ENCODE measurements at regions not wholly inside any gene's neighbourhood (a gene's known extent, or its start where the extent isn't known, plus 50 kb on each side); places are given as distances from the start of the nearest gene placed in this dataset.
"Not testable (repeated sequence)": the region's sequence is repeated elsewhere in the genome, so short reads cannot be mapped to it uniquely, and the experiment has no call there.

- H3K4me1 ChIP-seq (ENCODE audit: control insufficient read depth in 2 of 2, insufficient read depth in 2 of 2, low read length in 2 of 2); H3K27ac ChIP-seq (ENCODE audit: low read length in 2 of 2); H3K27me3 Mint-ChIP-seq; H3K4me3 Mint-ChIP-seq; H3K4me2 ChIP-seq (replicated peaks; ENCODE audit: low read depth, low read length, poor library complexity, severe bottlenecking); H3K9me3 ChIP-seq (ENCODE audit: control extremely low read depth in 1 of 3, control insufficient read depth in 2 of 3, insufficient read depth in 1 of 3, low read length in 2 of 3); H2AFZ ChIP-seq (ENCODE audit: insufficient read depth, low read depth, low read length, poor library complexity, severe bottlenecking); CTCF ChIA-PET; H3K36me3 ChIP-seq (replicated peaks in 1 of 2; ENCODE audit: control extremely low read depth in 1 of 2, control insufficient read depth in 1 of 2, extremely low read depth in 1 of 2, insufficient read depth in 2 of 2, low read length in 1 of 2); H3K79me2 ChIP-seq (ENCODE audit: control insufficient read depth, insufficient read depth, low read length); H3K9me3 Mint-ChIP-seq (ENCODE audit: insufficient read depth); DNase-seq; H3K9ac ChIP-seq (ENCODE audit: low read length); intact Hi-C loops (cut with micrococcal nuclease); H3K27me3 ChIP-seq (replicated peaks in 1 of 4; ENCODE audit: control extremely low read depth in 1 of 4, control insufficient read depth in 3 of 4, insufficient read depth in 4 of 4, low read length in 3 of 4); POLR2A ChIA-PET; H3K4me3 ChIP-seq (ENCODE audit: control extremely low read depth in 1 of 5, extremely low read depth in 1 of 5, insufficient read depth in 1 of 5, low read depth in 2 of 5, low read length in 4 of 5); H3K27ac Mint-ChIP-seq; H3K4me1 Mint-ChIP-seq; H4K20me1 ChIP-seq (ENCODE audit: control insufficient read depth, insufficient read depth, low read length, poor library complexity, severe bottlenecking): not testable (repeated sequence)
- ATAC-seq (ENCODE audit: low read depth): peak; percentile 65
- no CpG with 5 or more reads among the region's 17 CpGs for WGBS (ENCODE audit: insufficient coverage)
Measured at GRCh38 chr21:8194042-8194441, 2327.3 kb upstream of the TPTE start.

DNA sequence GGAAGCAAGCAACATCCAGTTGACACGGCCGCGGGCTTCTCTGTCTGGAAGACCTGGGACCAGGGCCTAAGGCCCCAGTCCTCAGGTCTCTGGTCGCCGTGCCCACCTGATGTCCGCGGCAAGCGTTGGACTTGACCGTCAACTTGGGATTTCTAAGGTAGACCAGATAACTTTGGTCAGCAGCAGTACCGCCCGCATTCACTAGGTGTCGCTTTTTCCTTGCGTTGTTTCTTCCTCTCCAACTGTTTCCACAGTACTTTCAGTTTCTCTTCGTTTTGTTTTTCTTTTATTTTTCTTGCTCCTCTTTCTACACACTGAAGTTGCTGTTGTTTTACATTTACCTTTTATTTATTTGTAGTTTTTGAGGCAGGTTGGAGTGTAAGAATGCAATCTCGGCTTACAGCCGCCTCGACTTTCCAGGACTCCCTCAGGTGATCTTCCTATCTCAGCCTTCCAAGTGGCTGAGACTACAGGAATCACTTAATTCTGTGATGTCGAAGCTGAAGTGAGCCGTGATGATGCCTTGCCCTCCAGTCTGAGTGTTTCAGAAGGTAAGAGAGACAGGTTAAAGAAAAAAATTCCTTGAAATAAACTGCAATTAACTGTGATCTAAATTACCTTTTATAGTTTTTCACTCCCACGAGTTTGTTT is 2323.9 kb upstream of the TPTE start:
- H3K4me3 ChIP-seq (ENCODE audit: control extremely low read depth in 1 of 5, extremely low read depth in 1 of 5, insufficient read depth in 1 of 5, low read depth in 2 of 5, low read length in 4 of 5); H3K27me3 ChIP-seq (replicated peaks in 1 of 4; ENCODE audit: control extremely low read depth in 1 of 4, control insufficient read depth in 3 of 4, insufficient read depth in 4 of 4, low read length in 3 of 4); POLR2A ChIA-PET; H3K9me3 Mint-ChIP-seq (ENCODE audit: insufficient read depth); H3K27me3 Mint-ChIP-seq; H4K20me1 ChIP-seq (ENCODE audit: control insufficient read depth, insufficient read depth, low read length, poor library complexity, severe bottlenecking); H3K79me2 ChIP-seq (ENCODE audit: control insufficient read depth, insufficient read depth, low read length); H3K27ac Mint-ChIP-seq; intact Hi-C loops (cut with micrococcal nuclease); H2AFZ ChIP-seq (ENCODE audit: insufficient read depth, low read depth, low read length, poor library complexity, severe bottlenecking); H3K27ac ChIP-seq (ENCODE audit: low read length in 2 of 2); H3K4me3 Mint-ChIP-seq; H3K36me3 ChIP-seq (replicated peaks in 1 of 2; ENCODE audit: control extremely low read depth in 1 of 2, control insufficient read depth in 1 of 2, extremely low read depth in 1 of 2, insufficient read depth in 2 of 2, low read length in 1 of 2); H3K4me1 ChIP-seq (ENCODE audit: control insufficient read depth in 2 of 2, insufficient read depth in 2 of 2, low read length in 2 of 2); H3K4me2 ChIP-seq (replicated peaks; ENCODE audit: low read depth, low read length, poor library complexity, severe bottlenecking); H3K4me1 Mint-ChIP-seq; H3K9me3 ChIP-seq (ENCODE audit: control extremely low read depth in 1 of 3, control insufficient read depth in 2 of 3, insufficient read depth in 1 of 3, low read length in 2 of 3); CTCF ChIA-PET; DNase-seq; H3K9ac ChIP-seq (ENCODE audit: low read length): not testable (repeated sequence)
- ATAC-seq (ENCODE audit: low read depth): peak; percentile 75
- no CpG with 5 or more reads among the region's 20 CpGs for WGBS (ENCODE audit: insufficient coverage)

DNA sequence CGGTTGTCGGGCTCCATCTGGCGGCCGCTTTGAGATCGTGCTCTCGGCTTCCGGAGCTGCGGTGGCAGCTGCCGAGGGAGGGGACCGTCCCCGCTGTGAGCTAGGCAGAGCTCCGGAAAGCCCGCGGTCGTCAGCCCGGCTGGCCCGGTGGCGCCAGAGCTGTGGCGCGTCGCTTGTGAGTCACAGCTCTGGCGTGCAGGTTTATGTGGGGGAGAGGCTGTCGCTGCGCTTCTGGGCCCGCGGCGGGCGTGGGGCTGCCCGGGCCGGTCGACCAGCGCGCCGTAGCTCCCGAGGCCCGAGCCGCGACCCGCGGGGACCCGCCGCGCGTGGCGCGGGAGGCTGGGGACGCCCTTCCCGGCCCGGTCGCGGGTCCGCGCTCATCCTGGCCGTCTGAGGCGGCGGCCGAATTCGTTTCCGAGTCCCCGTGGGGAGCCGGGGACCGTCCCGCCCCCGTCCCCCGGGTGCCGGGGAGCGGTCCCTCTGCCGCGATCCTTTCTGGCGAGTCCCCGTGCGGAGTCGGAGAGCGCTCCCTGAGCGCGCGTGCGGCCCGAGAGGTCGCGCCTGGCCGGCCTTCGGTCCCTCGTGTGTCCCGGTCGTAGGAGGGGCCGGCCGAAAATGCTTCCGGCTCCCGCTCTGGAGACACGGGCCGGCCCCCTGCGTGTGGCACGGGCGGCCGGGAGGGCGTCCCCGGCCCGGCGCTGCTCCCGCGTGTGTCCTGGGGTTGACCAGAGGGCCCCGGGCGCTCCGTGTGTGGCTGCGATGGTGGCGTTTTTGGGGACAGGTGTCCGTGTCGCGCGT is 2316.1 kb upstream of the TPTE start:
- H3K27ac Mint-ChIP-seq; H4K20me1 ChIP-seq (ENCODE audit: control insufficient read depth, insufficient read depth, low read length, poor library complexity, severe bottlenecking); H3K27ac ChIP-seq (ENCODE audit: low read length in 2 of 2); H3K4me1 Mint-ChIP-seq; H3K9me3 Mint-ChIP-seq (ENCODE audit: insufficient read depth); H3K36me3 ChIP-seq (replicated peaks in 1 of 2; ENCODE audit: control extremely low read depth in 1 of 2, control insufficient read depth in 1 of 2, extremely low read depth in 1 of 2, insufficient read depth in 2 of 2, low read length in 1 of 2); H3K27me3 Mint-ChIP-seq; H3K4me3 ChIP-seq (ENCODE audit: control extremely low read depth in 1 of 5, extremely low read depth in 1 of 5, insufficient read depth in 1 of 5, low read depth in 2 of 5, low read length in 4 of 5); H3K4me2 ChIP-seq (replicated peaks; ENCODE audit: low read depth, low read length, poor library complexity, severe bottlenecking); H2AFZ ChIP-seq (ENCODE audit: insufficient read depth, low read depth, low read length, poor library complexity, severe bottlenecking); H3K4me3 Mint-ChIP-seq; POLR2A ChIA-PET; H3K79me2 ChIP-seq (ENCODE audit: control insufficient read depth, insufficient read depth, low read length); H3K27me3 ChIP-seq (replicated peaks in 1 of 4; ENCODE audit: control extremely low read depth in 1 of 4, control insufficient read depth in 3 of 4, insufficient read depth in 4 of 4, low read length in 3 of 4); H3K9ac ChIP-seq (ENCODE audit: low read length); CTCF ChIA-PET; H3K9me3 ChIP-seq (ENCODE audit: control extremely low read depth in 1 of 3, control insufficient read depth in 2 of 3, insufficient read depth in 1 of 3, low read length in 2 of 3); DNase-seq; intact Hi-C loops (cut with micrococcal nuclease); H3K4me1 ChIP-seq (ENCODE audit: control insufficient read depth in 2 of 2, insufficient read depth in 2 of 2, low read length in 2 of 2): not testable (repeated sequence)
- peak; percentile 100 for ATAC-seq (ENCODE audit: low read depth)
- WGBS (ENCODE audit: insufficient coverage): no CpG with 5 or more reads among the region's 111 CpGs

GRCh38 chr21:8205892-8206188 is 2315.5 kb upstream of the TPTE start:
- H3K79me2 ChIP-seq (ENCODE audit: control insufficient read depth, insufficient read depth, low read length); intact Hi-C loops (cut with micrococcal nuclease); ATAC-seq (ENCODE audit: low read depth); H3K9me3 Mint-ChIP-seq (ENCODE audit: insufficient read depth); H3K4me2 ChIP-seq (replicated peaks; ENCODE audit: low read depth, low read length, poor library complexity, severe bottlenecking); H4K20me1 ChIP-seq (ENCODE audit: control insufficient read depth, insufficient read depth, low read length, poor library complexity, severe bottlenecking); H3K4me3 Mint-ChIP-seq; H3K27ac ChIP-seq (ENCODE audit: low read length in 2 of 2); H3K27me3 ChIP-seq (replicated peaks in 1 of 4; ENCODE audit: control extremely low read depth in 1 of 4, control insufficient read depth in 3 of 4, insufficient read depth in 4 of 4, low read length in 3 of 4); DNase-seq; H3K9me3 ChIP-seq (ENCODE audit: control extremely low read depth in 1 of 3, control insufficient read depth in 2 of 3, insufficient read depth in 1 of 3, low read length in 2 of 3); H3K36me3 ChIP-seq (replicated peaks in 1 of 2; ENCODE audit: control extremely low read depth in 1 of 2, control insufficient read depth in 1 of 2, extremely low read depth in 1 of 2, insufficient read depth in 2 of 2, low read length in 1 of 2); POLR2A ChIA-PET; H2AFZ ChIP-seq (ENCODE audit: insufficient read depth, low read depth, low read length, poor library complexity, severe bottlenecking); H3K4me1 Mint-ChIP-seq; H3K27me3 Mint-ChIP-seq; CTCF ChIA-PET; H3K4me3 ChIP-seq (ENCODE audit: control extremely low read depth in 1 of 5, extremely low read depth in 1 of 5, insufficient read depth in 1 of 5, low read depth in 2 of 5, low read length in 4 of 5); H3K4me1 ChIP-seq (ENCODE audit: control insufficient read depth in 2 of 2, insufficient read depth in 2 of 2, low read length in 2 of 2); H3K27ac Mint-ChIP-seq; H3K9ac ChIP-seq (ENCODE audit: low read length): not testable (repeated sequence)
- no CpG with 5 or more reads among the region's 40 CpGs for WGBS (ENCODE audit: insufficient coverage)

All from B cell (primary cell).